OCI-LY1 (cell line): ENCODE measurements at regions not wholly inside any gene's neighbourhood (a gene's known extent, or its start where the extent isn't known, plus 50 kb on each side); places are given as distances from the start of the nearest gene placed in this dataset.
"Not testable (repeated sequence)": the region's sequence is repeated elsewhere in the genome, so short reads cannot be mapped to it uniquely, and the experiment has no call there.

Source experiments
- H2AFZ ChIP-seq: fragments of 200-600 bp; sonication (generic), shearing (Covaris generic); 2 replicates; pipeline ENCODE4 v1.6.0; 2014; ENCODE audit warnings: antibody characterized with exemption, mild to moderate bottlenecking, low read length
- H3F3A ChIP-seq: fragments of 200-600 bp; sonication (generic), shearing (Covaris generic); 2 replicates; pipeline ENCODE4 v1.6.0; 2014; ENCODE audit warnings: mild to moderate bottlenecking, antibody characterized with exemption, low read length, moderate library complexity; ENCODE audit not compliant: insufficient read depth
- H3K27ac ChIP-seq: fragments of 200-600 bp; sonication (generic); 2 replicates; pipeline ENCODE4 v1.5.1; 2014; ENCODE audit warnings: low read length, mixed run types, mild to moderate bottlenecking, low read depth; ENCODE audit not compliant: poor library complexity, severe bottlenecking
- H3K27me3 ChIP-seq: fragments of 200-600 bp; sonication (generic); 2 replicates; pipeline ENCODE4 v1.6.0; 2014; ENCODE audit warnings: antibody characterized with exemption, mild to moderate bottlenecking, low read length, moderate library complexity; ENCODE audit not compliant: insufficient read depth
- H3K36me3 ChIP-seq: fragments of 200-600 bp; sonication (generic); 2 replicates; pipeline ENCODE4 v1.6.1; 2014; ENCODE audit warnings: mild to moderate bottlenecking, antibody characterized with exemption, low read length, moderate library complexity, mixed read lengths; ENCODE audit not compliant: insufficient read depth
- H3K4me1 ChIP-seq: fragments of 200-600 bp; sonication (generic); 2 replicates; pipeline ENCODE4 v1.5.1; 2014; ENCODE audit warnings: mild to moderate bottlenecking, low read length, moderate library complexity; ENCODE audit not compliant: insufficient read depth, severe bottlenecking
- H3K4me2 ChIP-seq: fragments of 200-600 bp; sonication (generic), shearing (Covaris generic); 2 replicates; pipeline ENCODE4 v1.6.1; 2014; ENCODE audit warnings: low read length
- H3K4me3 ChIP-seq: fragments of 200-600 bp; sonication (generic); 2 replicates; pipeline ENCODE4 v1.5.1; 2014; ENCODE audit warnings: low read length, low read depth, mild to moderate bottlenecking, mixed read lengths; ENCODE audit not compliant: poor library complexity, severe bottlenecking
- H3K79me2 ChIP-seq: fragments of 200-600 bp; shearing (Covaris generic); 2 replicates; pipeline ENCODE4 v1.6.1; 2016; ENCODE audit warnings: mixed run types, low read length, mixed read lengths; ENCODE audit not compliant: insufficient read depth
- H3K9ac ChIP-seq: fragments of 200-600 bp; sonication (generic), shearing (Covaris generic); 2 replicates; pipeline ENCODE4 v1.6.1; 2014; ENCODE audit warnings: mild to moderate bottlenecking, low read length, mixed read lengths
- H3K9me2 ChIP-seq: fragments of 200-600 bp; sonication (generic), shearing (Covaris generic); 2 replicates; pipeline ENCODE4 v1.6.1; 2014; ENCODE audit warnings: low read depth, mild to moderate bottlenecking, low read length, mixed read lengths
- H3K9me3 ChIP-seq: fragments of 200-600 bp; shearing (Covaris generic); 2 replicates; pipeline ENCODE4 v1.6.1; 2014; ENCODE audit warnings: low read length, mixed read lengths
- H4K20me1 ChIP-seq: fragments of 200-600 bp; sonication (generic), shearing (Covaris generic); 2 replicates; pipeline ENCODE4 v1.6.0; 2016; ENCODE audit warnings: mild to moderate bottlenecking, low read length; ENCODE audit not compliant: insufficient read depth
- EZH2 ChIP-seq: fragments of 200-600 bp; sonication (generic), shearing (Covaris generic); IDR thresholded peaks from 2 replicates; pipeline ENCODE4 v1.8.0; 2017; ENCODE audit warnings: borderline replicate concordance, mixed run types, mild to moderate bottlenecking, antibody characterized with exemption, low read length, moderate library complexity, mixed read lengths
- TF ChIP-seq, protein P1 (sequence below): fragments of 200-600 bp; sonication (generic), shearing (Covaris generic); IDR thresholded peaks from 2 replicates; pipeline ENCODE4 v1.5.1; 2017; ENCODE audit warnings: mild to moderate bottlenecking, antibody characterized with exemption, low read length, moderate library complexity, mixed read lengths

GRCh38 chr11:37978647-37979046, 1380.6 kb upstream of the RAG2 start:
- Histone ChIP-seq H4K20me1 (no peaks in the 10 kb centered on the region), H3F3A (no peaks in the 10 kb centered on the region), H3K4me3 (no peak overlapping the region), H3K9me2 (no peaks in the 10 kb centered on the region), H3K79me2 (no peaks in the 10 kb centered on the region), H3K4me2 (no peak overlapping the region), H3K27ac (no peak overlapping the region), H3K9ac (no peak overlapping the region), H3K4me1 (no peaks in the 10 kb centered on the region), H3K9me3 (no peaks in the 10 kb centered on the region), H3K36me3 (no peaks in the 10 kb centered on the region), H2AFZ (no peak overlapping the region), H3K27me3 (no peaks in the 10 kb centered on the region)
- TF ChIP-seq EZH2: no peak
- TF ChIP-seq, protein P1, sequence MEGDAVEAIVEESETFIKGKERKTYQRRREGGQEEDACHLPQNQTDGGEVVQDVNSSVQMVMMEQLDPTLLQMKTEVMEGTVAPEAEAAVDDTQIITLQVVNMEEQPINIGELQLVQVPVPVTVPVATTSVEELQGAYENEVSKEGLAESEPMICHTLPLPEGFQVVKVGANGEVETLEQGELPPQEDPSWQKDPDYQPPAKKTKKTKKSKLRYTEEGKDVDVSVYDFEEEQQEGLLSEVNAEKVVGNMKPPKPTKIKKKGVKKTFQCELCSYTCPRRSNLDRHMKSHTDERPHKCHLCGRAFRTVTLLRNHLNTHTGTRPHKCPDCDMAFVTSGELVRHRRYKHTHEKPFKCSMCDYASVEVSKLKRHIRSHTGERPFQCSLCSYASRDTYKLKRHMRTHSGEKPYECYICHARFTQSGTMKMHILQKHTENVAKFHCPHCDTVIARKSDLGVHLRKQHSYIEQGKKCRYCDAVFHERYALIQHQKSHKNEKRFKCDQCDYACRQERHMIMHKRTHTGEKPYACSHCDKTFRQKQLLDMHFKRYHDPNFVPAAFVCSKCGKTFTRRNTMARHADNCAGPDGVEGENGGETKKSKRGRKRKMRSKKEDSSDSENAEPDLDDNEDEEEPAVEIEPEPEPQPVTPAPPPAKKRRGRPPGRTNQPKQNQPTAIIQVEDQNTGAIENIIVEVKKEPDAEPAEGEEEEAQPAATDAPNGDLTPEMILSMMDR: no peak

DNA sequence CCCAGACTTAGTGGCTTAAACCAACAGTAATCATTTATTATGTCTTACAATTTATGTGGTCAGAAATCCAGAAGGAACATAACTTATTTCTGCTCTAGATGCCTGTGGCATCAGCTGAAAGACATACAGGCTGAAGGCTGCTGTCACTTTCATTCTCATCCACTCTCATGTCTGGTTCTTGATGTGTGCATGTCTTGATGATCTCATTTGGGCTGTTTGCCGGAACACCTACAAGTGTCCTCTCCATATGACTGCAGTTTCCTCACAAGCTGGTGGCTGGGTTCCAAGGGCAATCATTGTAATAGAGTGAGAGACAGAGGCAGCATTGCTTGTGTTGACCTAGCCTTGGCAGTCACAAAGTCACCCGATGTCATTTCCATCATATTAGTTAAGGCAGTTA, 1375.9 kb upstream of the RAG2 start:
- H3F3A ChIP-seq: no peaks in the 10 kb centered on the region
- no peaks in the 10 kb centered on the region for H3K9me3 ChIP-seq
- TF ChIP-seq, protein P1: no peak
- no peak for TF ChIP-seq EZH2
- no peaks in the 10 kb centered on the region for H3K79me2 ChIP-seq
- H3K27ac ChIP-seq: no peak overlapping the region
- H2AFZ ChIP-seq: no peak overlapping the region
- no peak overlapping the region for H3K4me3 ChIP-seq
- no peaks in the 10 kb centered on the region for H3K9me2 ChIP-seq
- H3K4me1 ChIP-seq: no peaks in the 10 kb centered on the region
- no peak overlapping the region for H3K4me2 ChIP-seq
- H4K20me1 ChIP-seq: no peaks in the 10 kb centered on the region
- no peaks in the 10 kb centered on the region for H3K36me3 ChIP-seq
- no peak overlapping the region for H3K9ac ChIP-seq
- no peaks in the 10 kb centered on the region for H3K27me3 ChIP-seq

- Histone ChIP-seq H3K27me3 (no peaks in the 10 kb centered on the region), H3K4me3 (no peak overlapping the region), H3K9me2 (no peaks in the 10 kb centered on the region), H3K27ac (no peak overlapping the region), H3F3A (no peaks in the 10 kb centered on the region), H3K9ac (no peak overlapping the region), H4K20me1 (no peaks in the 10 kb centered on the region), H3K4me1 (no peaks in the 10 kb centered on the region), H3K4me2 (no peak overlapping the region), H3K79me2 (no peaks in the 10 kb centered on the region), H2AFZ (no peak overlapping the region), H3K36me3 (no peaks in the 10 kb centered on the region), H3K9me3 (no peaks in the 10 kb centered on the region)
- no peak for TF ChIP-seq EZH2
- TF ChIP-seq, protein P1: no peak
Measured at GRCh38 chr11:37972691-37973090, 1374.7 kb upstream of the RAG2 start.

- not testable (repeated sequence) for H3F3A ChIP-seq, H2AFZ ChIP-seq, H3K4me3 ChIP-seq, H3K79me2 ChIP-seq, H4K20me1 ChIP-seq, H3K9me2 ChIP-seq, H3K9ac ChIP-seq, H3K4me2 ChIP-seq, H3K4me1 ChIP-seq, H3K36me3 ChIP-seq, H3K27me3 ChIP-seq, H3K27ac ChIP-seq, H3K9me3 ChIP-seq
Measured at GRCh38 chr11:37969336-37969735, 1371.3 kb upstream of the RAG2 start.
